Vagina (tissue), 2 donors: ENCODE measurements at regions not wholly inside any gene's neighbourhood (a gene's known extent, or its start where the extent isn't known, plus 50 kb on each side); places are given as distances from the start of the nearest gene placed in this dataset.

Source experiments
- CTCF ChIP-seq, 3 experiments: fragments of 450-650 bp in 2 of 3; fragments of 200-600 bp in 1 of 3; sonication (generic) in 1 of 3; IDR thresholded peaks; one replicate each; pipeline ENCODE4 v1.5.1; 2017 to 2019; ENCODE audit warnings: antibody characterized with exemption in 3 of 3, mild to moderate bottlenecking in 2 of 3, moderate library complexity in 2 of 3
- POLR2AphosphoS5 ChIP-seq, 2 donors: sonication (generic); formaldehyde crosslinking; IDR thresholded peaks; one replicate each; pipeline ENCODE4 v1.9.0; 2017; ENCODE audit warnings: antibody characterized with exemption in 2 of 2, mild to moderate bottlenecking in 2 of 2, low read depth in 1 of 2; ENCODE audit not compliant: insufficient read depth in 1 of 2

GRCh38 chr1:219264561-219264960 is 90.9 kb downstream of the LYPLAL1 start:
- TF ChIP-seq CTCF (IDR thresholded peaks at IDR 0.05) (no peak), POLR2AphosphoS5 (IDR thresholded peaks at IDR 0.05; ENCODE audit: insufficient read depth in 1 of 2, low read depth in 1 of 2) (no peak)
